ENCODE measurements at regions not wholly inside any gene's neighbourhood (a gene's known extent, or its start where the extent isn't known, plus 50 kb on each side); places are given as distances from the start of the nearest gene placed in this dataset.

- DNase-seq = no peak
Observed at GRCh38 chr2:234631646-234632514, 135.0 kb upstream of the ARL4C start.

DNA sequence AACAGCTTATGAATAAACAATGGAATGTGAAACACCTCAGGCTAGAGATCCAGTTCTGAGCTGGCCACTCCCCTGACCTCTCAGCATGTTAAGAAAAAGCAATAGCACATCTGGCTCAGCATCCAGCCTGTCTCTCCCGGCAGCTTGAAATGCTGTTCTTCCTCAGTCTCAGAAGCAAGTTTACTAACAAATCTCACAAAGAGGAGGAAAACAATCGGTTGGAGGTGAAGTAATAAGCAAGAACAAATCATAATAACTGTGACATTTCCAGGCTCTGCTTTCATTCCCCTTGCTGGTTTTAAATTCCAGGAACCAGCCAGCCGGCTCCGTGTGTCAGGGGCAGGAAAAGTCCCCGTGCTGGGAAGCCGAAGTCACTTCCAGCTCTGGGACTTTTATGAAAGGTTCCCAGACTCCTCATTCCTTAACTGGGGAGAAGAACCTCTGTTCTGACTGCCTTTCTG is 133.9 kb upstream of the ARL4C start:
- DNase-seq = no peak

- no peak for DNase-seq
Observed at GRCh38 chr2:234629596-234629995, 132.7 kb upstream of the ARL4C start.

DNA sequence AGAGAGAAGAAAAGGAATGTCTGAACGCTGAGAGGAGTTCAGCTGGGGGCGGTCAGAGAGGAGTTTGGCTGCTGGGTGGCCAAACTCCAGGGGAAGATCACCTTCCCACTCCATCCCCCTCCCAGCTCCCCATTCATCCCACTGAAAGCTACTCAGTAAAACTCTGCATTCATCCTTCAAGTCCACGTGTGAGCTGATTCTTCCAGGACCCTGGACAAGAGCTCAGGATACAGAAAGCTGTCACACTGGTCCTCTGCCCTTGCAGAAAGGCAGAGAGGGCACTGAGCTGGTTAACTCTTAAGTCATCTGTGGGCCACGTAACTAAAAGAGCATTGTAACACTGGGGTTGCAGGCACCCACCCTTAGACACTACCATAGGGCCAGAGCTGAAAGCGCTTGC is 132.1 kb upstream of the ARL4C start:
- no peak for DNase-seq

- no peak for DNase-seq
Observed at GRCh38 chr2:234627308-234627707, 130.4 kb upstream of the ARL4C start.

DNA sequence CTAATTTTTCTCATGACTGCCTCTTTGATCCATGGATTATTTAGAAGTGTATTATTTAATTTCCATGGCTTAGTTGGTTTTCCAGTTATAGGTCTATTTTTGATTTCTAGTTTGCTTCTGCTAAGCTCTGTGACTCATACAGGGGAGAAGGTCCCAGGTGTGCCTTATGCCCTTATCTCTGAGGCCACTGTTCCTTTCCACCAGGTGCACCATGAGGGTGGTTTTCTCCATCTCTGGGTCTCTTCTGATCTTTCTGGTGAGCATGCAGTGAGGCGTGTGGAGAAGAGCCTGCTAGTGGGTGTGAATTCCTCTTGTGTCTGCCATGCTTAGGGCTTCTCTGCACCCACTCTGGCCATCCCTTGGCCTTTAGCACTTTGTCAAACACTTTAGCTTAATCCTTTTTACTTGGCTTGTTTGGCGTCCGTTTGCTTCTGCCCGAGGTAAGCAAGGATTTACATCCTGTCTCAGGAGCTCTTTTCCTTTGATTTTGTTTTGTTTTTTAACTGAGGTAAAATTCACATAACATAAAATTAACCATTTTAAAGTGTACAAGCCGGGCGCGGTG is 129.8 kb upstream of the ARL4C start:
- DNase-seq = no peak

DNA sequence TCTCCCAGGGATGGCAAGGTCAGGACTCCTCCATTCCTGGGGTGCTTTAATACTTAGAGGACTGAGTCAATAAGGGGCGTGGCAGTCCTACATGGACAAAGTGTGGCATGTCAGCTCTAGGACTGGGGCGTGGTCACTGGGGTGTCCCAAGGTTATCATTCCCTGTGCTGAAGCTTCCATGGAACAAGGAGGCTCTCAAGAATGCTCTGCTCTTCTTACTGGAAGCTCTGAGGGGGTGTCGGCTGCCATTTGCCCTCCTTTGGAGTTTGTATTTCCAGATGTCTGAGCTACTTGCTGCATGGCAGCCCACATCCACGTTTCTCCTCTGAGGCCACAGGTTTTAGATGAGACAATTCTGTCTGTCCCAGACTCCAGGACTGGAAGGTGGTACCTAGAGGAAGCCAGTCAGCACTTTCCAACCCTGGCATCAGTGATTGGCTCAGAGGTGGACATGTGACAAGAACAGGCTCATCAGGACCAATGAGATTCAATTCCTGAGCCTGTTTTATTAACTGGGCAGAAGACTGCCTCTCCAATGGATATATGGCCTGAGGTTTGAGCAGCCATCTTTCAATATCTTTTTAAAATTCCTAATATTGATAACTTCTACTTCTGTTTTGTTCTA is 128.9 kb upstream of the ARL4C start:
- DNase-seq = no peak

- DNase-seq = no peak
Observed at GRCh38 chr2:234623521-234623991, 126.7 kb upstream of the ARL4C start.

GRCh38 chr2:234621120-234621519 is 124.2 kb upstream of the ARL4C start:
- no peak for DNase-seq

DNA sequence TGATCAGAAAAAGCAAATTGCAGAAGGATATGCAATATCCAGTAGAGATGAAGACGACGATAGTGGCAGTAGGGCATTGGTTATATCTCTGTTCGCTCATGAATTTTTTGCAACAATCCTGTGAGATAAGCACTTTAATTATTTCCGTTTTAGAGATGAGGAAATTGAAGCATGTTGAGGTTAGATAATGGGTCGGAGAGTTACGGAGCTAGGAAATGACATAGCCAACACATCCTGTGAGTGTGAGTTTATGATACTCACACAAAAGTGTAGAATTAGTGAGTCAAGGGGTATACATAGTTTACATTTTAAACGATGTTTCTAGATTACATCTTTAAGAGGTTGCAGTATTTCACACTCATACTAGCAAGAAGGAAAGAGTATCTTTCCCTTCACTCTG is 123.1 kb upstream of the ARL4C start:
- DNase-seq = no peak

GRCh38 chr2:234615643-234616356 is 118.9 kb upstream of the ARL4C start:
- DNase-seq = no peak

- DNase-seq = no peak
Observed at GRCh38 chr2:234611209-234611608, 114.3 kb upstream of the ARL4C start.

GRCh38 chr2:234608946-234609345 is 112.1 kb upstream of the ARL4C start:
- DNase-seq = no peak

GRCh38 chr2:234607691-234608090 is 110.8 kb upstream of the ARL4C start:
- no peak for DNase-seq

GRCh38 chr2:234606896-234607295 is 110.0 kb upstream of the ARL4C start:
- no peak for DNase-seq

- DNase-seq = no peak
Observed at GRCh38 chr2:234603619-234604018, 106.7 kb upstream of the ARL4C start.

DNA sequence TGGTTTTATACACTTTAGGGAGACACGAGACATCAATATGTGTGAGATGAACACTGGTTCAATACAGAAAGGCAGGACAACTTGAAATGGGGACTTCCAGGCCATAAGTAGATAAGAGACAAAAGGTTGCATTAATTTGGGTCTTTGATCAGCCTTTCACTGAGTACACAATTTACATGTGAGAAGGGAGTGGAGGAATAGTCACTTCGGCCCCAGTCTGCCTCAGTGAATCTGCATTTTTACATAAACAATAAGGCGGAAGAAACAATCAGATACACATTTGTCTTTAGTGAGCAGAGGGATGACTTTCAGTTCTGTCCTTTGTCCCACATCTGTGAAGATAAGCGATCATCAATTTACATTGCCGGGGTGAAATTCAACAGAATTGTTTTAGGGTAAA is 104.3 kb upstream of the ARL4C start:
- no peak for DNase-seq

- DNase-seq = no peak
Observed at GRCh38 chr2:234597576-234597861, 100.6 kb upstream of the ARL4C start.

DNA sequence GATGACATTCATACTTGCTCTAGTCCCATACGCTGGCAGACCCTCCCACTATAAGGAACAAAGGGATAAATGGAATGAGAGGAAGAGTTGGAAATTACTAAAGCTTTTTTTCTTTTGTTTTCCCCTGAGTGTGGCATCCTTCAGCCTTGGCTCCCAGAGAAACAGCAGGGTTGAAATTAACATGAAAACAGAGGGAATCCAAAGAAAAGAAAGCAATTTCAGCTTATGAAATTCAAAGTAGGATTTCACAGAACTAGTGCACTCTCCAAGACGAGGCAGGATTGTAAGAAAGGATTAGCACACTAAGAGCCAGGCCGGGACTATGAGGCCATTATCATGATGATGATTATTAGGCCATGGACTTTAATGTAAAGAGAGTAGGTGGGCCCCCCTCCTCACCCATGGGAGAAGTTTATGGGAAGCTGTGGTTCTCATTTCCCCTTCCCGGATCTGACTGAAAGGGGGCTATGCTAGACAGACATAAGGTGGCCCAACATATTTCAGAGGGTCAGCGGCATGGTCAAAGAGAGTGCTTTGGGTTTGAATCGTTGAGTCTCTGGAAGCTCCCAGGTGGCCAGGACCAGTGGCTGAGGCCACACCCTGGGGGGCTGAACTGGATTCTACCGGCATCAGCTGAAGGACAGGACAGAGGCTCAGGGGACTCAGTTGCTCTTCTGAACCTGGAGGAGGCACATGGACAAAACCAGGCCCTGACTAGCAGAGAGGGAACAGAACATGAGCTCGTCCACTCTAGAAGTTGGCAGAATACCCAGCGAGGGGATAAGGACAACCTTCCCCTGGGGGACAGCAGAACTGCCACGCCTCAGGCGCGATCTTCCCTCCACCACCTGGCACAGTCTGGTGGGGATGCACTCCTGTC is 100.1 kb upstream of the ARL4C start:
- DNase-seq = no peak

DNA sequence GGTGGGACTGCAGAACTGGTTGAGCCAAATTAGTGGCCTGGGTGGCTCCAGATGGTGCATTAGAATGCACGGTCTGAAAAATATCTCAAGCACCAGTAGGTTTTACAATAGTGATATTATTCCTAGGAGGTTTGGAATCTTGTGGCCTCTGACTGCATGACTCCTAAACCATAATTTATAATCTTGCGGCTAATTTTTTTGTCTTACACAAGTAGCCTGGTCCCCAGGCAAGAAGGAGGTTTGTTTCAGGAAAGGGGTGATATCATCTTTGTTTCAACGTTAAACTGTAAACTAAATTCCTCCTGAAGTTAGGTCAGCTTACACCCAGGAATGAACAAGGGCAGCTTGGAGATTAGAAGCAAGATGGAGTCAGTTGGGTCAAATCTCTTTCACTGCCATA is 98.9 kb upstream of the ARL4C start:
- DNase-seq = no peak

- DNase-seq = no peak
Observed at GRCh38 chr2:234594715-234595114, 97.8 kb upstream of the ARL4C start.

- DNase-seq = no peak
Observed at GRCh38 chr2:234593636-234594035, 96.8 kb upstream of the ARL4C start.

DNA sequence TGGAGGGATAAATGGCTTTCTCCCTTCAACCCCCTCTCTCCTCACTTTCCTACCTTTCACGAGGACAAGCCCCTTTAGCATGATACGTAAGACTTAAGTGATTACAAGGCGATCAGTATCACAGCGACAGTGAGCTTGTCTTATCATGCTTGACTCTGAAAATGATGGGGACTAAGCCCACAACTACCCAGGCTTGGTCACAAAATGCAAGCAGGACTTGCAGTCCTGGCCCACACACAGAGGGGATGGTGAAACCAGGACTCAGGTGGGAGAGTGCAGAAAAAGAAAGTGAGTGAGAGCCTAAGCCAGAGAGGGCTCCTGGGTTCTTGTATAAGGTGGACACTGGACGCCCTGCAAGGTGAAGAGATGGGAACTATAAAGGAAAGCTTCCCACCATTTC is 95.7 kb upstream of the ARL4C start:
- DNase-seq = no peak
